Suppressor macrophage (primary cell): ENCODE measurements at regions not wholly inside any gene's neighbourhood (a gene's known extent, or its start where the extent isn't known, plus 50 kb on each side); places are given as distances from the start of the nearest gene placed in this dataset.

Source experiments
- DNase-seq, 4 experiments: peaks; one replicate each; pipeline ENCODE4 v3.0.0-alpha.2; 2020 to 2022

- DNase-seq: no peak
Observed at GRCh38 chr10:85231534-85232270, 903.3 kb downstream of the CCSER2 start.

GRCh38 chr10:85235258-85235657, 906.9 kb downstream of the CCSER2 start:
- DNase-seq: no peak

- no peak for DNase-seq
Observed at GRCh38 chr10:85238676-85239075, 910.3 kb downstream of the CCSER2 start.

GRCh38 chr10:85250304-85250703, 921.9 kb downstream of the CCSER2 start:
- no peak for DNase-seq

- no peak for DNase-seq
Observed at GRCh38 chr10:85256481-85256880, 928.1 kb downstream of the CCSER2 start.

GRCh38 chr10:85259908-85260307, 931.5 kb downstream of the CCSER2 start:
- DNase-seq: no peak

GRCh38 chr10:85262992-85263391, 934.6 kb downstream of the CCSER2 start:
- no peak for DNase-seq

- no peak for DNase-seq
Observed at GRCh38 chr10:85265121-85265520, 936.7 kb downstream of the CCSER2 start.

- no peak for DNase-seq
Observed at GRCh38 chr10:85266808-85267207, 938.4 kb downstream of the CCSER2 start.

GRCh38 chr10:85280014-85280413, 951.6 kb downstream of the CCSER2 start:
- DNase-seq: no peak

- no peak for DNase-seq
Observed at GRCh38 chr10:85284778-85285770, 956.7 kb downstream of the CCSER2 start.

- DNase-seq: no peak
Observed at GRCh38 chr10:85293483-85293882, 965.1 kb downstream of the CCSER2 start.

GRCh38 chr10:85311613-85312337, 983.4 kb downstream of the CCSER2 start:
- DNase-seq: no peak

- no peak for DNase-seq
Observed at GRCh38 chr10:85315657-85316056, 987.3 kb downstream of the CCSER2 start.

GRCh38 chr10:85316276-85316675, 987.9 kb downstream of the CCSER2 start:
- DNase-seq: no peak

GRCh38 chr10:85317827-85318226, 989.4 kb downstream of the CCSER2 start:
- no peak for DNase-seq

GRCh38 chr10:85318809-85319807, 990.7 kb downstream of the CCSER2 start:
- no peak for DNase-seq

GRCh38 chr10:85319826-85320225, 991.4 kb downstream of the CCSER2 start:
- no peak for DNase-seq

GRCh38 chr10:85333594-85333993, 1005.2 kb downstream of the CCSER2 start:
- no peak for DNase-seq

GRCh38 chr10:85362401-85362800, 1004.2 kb downstream of the GRID1 start:
- DNase-seq: no peak

GRCh38 chr10:85377029-85377806, 989.4 kb downstream of the GRID1 start:
- DNase-seq: no peak
